WERI-Rb-1 (cell line): ENCODE measurements at regions not wholly inside any gene's neighbourhood (a gene's known extent, or its start where the extent isn't known, plus 50 kb on each side); places are given as distances from the start of the nearest gene placed in this dataset.

Experiments
- DNase-seq: peaks from one replicate; pipeline ENCODE4 v3.0.0-alpha.2; 2020
- H3K27ac ChIP-seq: fragments of 250-450 bp; sonication (Bioruptor Pico); 2 replicates; pipeline ENCODE4 v1.5.1; 2020; ENCODE audit warnings: mild to moderate bottlenecking, moderate library complexity
- H3K27me3 ChIP-seq: fragments of 250-450 bp; sonication (Bioruptor Pico); 2 replicates; pipeline ENCODE4 v1.5.1; 2021; ENCODE audit warnings: mild to moderate bottlenecking, low read depth, moderate library complexity; ENCODE audit not compliant: insufficient read depth, severe bottlenecking
- H3K36me3 ChIP-seq: fragments of 250-450 bp; sonication (Bioruptor Pico); 2 replicates; pipeline ENCODE4 v1.5.1; 2020; ENCODE audit warnings: mild to moderate bottlenecking, moderate library complexity
- H3K4me3 ChIP-seq: 2 replicates; pipeline ENCODE4 v1.5.1; 2011; ENCODE audit warnings: low read depth, mild to moderate bottlenecking, control low read depth, low read length
- H3K9me3 ChIP-seq: fragments of 250-450 bp; sonication (Bioruptor Pico); 2 replicates; pipeline ENCODE4 v1.5.1; 2021; ENCODE audit warnings: mild to moderate bottlenecking, moderate library complexity; ENCODE audit not compliant: severe bottlenecking
- TF ChIP-seq, protein P1 (sequence below): IDR thresholded peaks from 2 replicates; pipeline ENCODE4 v1.5.1; 2011; ENCODE audit warnings: low read depth, mild to moderate bottlenecking, control low read depth, inconsistent platforms, low read length

- Histone ChIP-seq H3K27me3 (no peaks in the 10 kb centered on the region), H3K4me3 (no peak overlapping the region), H3K27ac (no peak overlapping the region), H3K36me3 (no peaks in the 10 kb centered on the region), H3K9me3 (no peaks in the 10 kb centered on the region)
- TF ChIP-seq, protein P1, sequence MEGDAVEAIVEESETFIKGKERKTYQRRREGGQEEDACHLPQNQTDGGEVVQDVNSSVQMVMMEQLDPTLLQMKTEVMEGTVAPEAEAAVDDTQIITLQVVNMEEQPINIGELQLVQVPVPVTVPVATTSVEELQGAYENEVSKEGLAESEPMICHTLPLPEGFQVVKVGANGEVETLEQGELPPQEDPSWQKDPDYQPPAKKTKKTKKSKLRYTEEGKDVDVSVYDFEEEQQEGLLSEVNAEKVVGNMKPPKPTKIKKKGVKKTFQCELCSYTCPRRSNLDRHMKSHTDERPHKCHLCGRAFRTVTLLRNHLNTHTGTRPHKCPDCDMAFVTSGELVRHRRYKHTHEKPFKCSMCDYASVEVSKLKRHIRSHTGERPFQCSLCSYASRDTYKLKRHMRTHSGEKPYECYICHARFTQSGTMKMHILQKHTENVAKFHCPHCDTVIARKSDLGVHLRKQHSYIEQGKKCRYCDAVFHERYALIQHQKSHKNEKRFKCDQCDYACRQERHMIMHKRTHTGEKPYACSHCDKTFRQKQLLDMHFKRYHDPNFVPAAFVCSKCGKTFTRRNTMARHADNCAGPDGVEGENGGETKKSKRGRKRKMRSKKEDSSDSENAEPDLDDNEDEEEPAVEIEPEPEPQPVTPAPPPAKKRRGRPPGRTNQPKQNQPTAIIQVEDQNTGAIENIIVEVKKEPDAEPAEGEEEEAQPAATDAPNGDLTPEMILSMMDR, result no peak
- DNase-seq, result no peak
Measured at GRCh38 chrX:39714471-39714870, 383.3 kb downstream of the BCOR start.

DNA sequence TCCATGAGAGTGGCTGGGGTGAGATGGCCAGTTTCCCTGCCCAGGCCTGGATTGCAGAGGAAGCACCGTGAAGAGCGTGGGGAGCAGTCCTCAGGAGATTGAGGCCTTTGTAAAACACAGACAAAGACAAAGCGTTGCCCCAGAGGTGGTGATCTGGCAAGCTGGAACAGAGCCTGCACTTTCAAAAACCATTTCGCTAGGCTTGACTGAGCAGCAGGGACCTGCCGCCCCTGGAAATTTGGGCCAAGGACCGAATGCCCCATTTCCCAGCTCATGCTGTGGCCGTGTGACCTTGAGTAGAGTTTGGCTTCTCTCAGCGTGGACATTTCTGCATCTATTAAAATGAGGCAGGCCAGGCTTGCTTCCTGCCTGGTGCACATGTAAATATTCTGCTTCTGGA is 381.4 kb downstream of the BCOR start:
- Histone ChIP-seq H3K27me3 (no peaks in the 10 kb centered on the region), H3K9me3 (no peaks in the 10 kb centered on the region), H3K27ac (no peak overlapping the region), H3K4me3 (no peak overlapping the region), H3K36me3 (no peaks in the 10 kb centered on the region)
- no peak for DNase-seq
- TF ChIP-seq, protein P1, result no peak

- no peaks in the 10 kb centered on the region for H3K27me3 ChIP-seq
- H3K9me3 ChIP-seq, result no peaks in the 10 kb centered on the region
- no peak for DNase-seq
- TF ChIP-seq, protein P1, result no peak
- no peak overlapping the region for H3K27ac ChIP-seq
- no peaks in the 10 kb centered on the region for H3K36me3 ChIP-seq
- no peak overlapping the region for H3K4me3 ChIP-seq
Measured at GRCh38 chrX:39716802-39717540, 380.8 kb downstream of the BCOR start.

GRCh38 chrX:39718981-39719380 is 378.8 kb downstream of the BCOR start:
- H3K36me3 ChIP-seq, result no peaks in the 10 kb centered on the region
- no peak overlapping the region for H3K27ac ChIP-seq
- TF ChIP-seq, protein P1, result no peak
- H3K9me3 ChIP-seq, result peaks cover 3% of the 10 kb centered on the region
- no peak for DNase-seq
- H3K27me3 ChIP-seq, result no peaks in the 10 kb centered on the region
- H3K4me3 ChIP-seq, result no peak overlapping the region

GRCh38 chrX:39720945-39721344 is 376.8 kb downstream of the BCOR start:
- no peak for DNase-seq
- TF ChIP-seq, protein P1, result no peak
- H3K4me3 ChIP-seq, result no peak overlapping the region
- no peak overlapping the region for H3K27ac ChIP-seq
- H3K27me3 ChIP-seq, result no peaks in the 10 kb centered on the region
- no peaks in the 10 kb centered on the region for H3K36me3 ChIP-seq
- peaks cover 3% of the 10 kb centered on the region for H3K9me3 ChIP-seq
